LHCN-M2 (cell line): ENCODE measurements at regions not wholly inside any gene's neighbourhood (a gene's known extent, or its start where the extent isn't known, plus 50 kb on each side); places are given as distances from the start of the nearest gene placed in this dataset.

Source experiments
- DNase-seq: peaks from one replicate; pipeline ENCODE4 v3.0.0-alpha.2; 2012; ENCODE audit warnings: low read depth

- DNase-seq = no peak
Observed at GRCh38 chr3:77967621-77968020, 927.7 kb downstream of the ROBO2 start.

- DNase-seq = no peak
Observed at GRCh38 chr3:77976079-77976478, 936.2 kb downstream of the ROBO2 start.

DNA sequence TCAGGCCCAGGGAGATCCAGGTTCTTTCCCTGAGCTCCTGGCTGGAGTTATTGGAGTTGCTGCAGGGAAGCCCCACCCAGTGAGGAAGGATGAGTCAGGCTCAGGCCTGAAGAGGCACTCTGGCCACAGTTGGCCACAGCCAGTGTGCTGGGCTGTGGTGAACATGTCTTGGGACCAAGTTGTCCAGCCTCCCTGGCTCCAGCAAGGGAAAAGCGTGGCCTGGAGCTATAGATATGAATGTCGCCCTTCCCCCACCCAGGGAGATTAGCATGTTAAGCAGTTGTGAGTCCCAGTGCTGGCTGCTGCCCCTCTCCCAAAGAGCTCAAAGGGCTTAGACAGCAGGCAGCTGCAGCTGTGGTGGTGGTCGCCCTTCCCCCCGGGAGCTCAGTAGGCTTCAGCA, 963.2 kb downstream of the ROBO2 start:
- no peak for DNase-seq

DNA sequence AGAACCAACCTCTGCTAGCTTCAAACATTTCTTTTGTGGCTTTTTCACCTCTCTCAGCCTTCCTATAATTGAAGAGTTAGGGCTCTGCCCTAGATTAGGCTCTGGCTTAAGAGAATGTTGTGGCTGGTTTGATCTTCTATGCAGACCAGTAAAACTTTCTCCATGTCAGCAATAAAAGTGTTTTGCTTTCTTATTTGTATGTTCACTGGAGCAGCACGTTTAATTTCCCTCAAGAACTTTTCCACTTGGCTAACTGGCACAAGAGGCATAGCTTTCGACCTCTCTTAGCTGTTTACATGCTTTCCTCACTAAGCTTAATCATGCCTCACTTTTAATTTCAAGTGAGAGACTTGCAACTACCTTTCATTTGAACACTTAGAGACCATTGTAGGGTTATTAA, 964.7 kb downstream of the ROBO2 start:
- DNase-seq = no peak

GRCh38 chr3:78013653-78014052, 973.8 kb downstream of the ROBO2 start:
- DNase-seq = no peak

DNA sequence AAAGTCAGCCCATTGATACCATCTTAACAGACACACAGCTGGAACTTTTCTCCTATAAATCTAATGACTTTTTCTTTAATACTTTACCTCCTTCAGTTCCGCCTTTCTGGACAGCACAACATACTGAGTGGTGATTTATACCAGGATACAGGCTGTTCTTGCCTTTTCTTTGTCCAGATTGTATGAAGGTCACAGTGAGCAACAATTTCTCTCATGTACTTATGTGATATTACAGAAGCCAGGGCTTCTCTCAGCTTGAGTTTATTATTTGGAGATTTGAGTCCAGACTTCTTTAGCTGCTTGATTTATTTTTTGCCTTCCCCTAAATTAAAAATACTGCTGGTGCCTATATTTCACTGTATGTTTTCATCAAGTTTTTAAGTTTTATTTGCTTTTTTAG, 976.0 kb downstream of the ROBO2 start:
- no peak for DNase-seq

- no peak for DNase-seq
Observed at GRCh38 chr3:78021710-78022109, 981.8 kb downstream of the ROBO2 start.

- no peak for DNase-seq
Observed at GRCh38 chr3:78022232-78022631, 982.3 kb downstream of the ROBO2 start.

DNA sequence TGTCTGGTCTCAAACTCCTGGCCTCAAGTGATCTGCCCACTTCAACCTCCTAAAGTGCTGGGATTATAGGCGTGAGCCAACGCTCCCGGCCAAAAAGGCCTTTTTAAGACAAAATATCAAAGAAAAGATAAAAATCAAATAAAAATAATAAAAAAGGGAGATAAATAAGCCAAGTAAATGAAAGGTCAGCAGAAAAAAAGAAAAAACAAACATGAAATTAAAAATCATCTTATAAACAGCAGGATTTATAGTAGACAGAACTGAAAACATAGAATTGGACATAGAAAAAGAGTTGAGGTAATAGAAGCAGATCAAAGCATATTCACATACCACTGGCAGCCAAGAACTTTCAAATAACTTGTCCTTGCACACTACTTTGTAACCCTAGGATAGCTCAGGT, 983.4 kb downstream of the ROBO2 start:
- DNase-seq = no peak

DNA sequence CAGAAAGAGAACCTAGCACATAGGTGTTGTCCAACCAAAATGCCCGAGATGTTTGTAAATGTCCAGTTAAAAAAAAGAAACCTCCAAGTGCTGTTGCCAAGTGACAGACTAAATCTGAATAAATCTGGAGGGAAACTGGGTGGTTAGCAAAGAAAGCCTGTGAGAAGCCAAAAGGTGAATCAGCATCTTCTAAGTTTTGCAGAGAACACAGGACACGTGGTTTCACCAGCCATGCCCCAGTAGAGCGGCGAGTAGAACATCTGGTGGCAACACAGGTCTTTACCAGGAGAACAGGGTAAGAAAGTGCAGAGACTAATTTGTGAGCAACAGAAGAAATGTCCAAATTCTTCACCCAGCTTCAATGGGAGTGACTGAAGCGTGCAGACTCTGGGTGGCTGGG, 986.0 kb downstream of the ROBO2 start:
- no peak for DNase-seq

DNA sequence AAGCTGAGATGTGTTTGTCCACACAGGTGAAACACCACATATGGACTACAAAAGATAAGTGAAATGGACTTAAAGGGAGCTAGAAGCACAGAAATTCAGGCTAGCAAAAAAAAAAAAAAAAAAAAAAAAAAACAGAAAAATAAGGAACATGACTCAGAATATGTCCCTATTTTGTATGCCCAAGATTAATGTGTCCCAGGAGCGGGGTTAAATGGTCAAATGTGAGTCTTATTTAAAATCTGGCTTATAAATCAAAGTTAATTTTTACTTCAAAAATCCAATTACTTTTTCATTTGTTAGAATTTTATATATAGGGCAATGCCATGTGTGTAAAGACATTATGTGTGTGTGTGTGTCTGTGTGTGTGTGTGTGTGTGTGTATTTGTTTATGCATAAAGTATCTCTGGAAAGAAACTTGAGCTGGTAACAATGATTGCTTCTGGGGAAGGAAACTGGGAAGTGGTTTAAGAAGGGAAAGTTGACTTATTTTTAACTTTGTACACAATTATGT, 986.5 kb downstream of the ROBO2 start:
- DNase-seq = no peak

DNA sequence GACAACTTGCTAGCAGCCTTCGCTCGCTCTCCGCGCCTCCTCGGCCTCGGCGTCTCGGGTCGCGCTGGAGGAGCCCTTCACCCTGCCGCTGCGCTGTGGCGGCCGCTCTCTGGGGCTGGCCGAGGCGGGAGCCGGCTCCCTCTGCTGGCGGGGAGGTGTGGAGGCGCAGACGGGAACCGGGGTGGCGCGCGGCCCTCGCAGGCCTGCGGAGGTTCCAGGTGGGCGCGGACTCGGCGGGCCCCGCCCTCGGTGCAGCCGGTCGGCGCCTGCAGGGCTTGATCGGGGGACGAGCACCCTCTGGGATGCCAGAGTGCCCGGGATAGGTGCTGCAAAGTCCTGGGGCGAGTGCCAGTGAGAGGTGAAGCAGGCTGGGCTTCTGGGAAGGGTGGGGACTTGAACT, 989.9 kb downstream of the ROBO2 start:
- no peak for DNase-seq

GRCh38 chr3:78035131-78035641, 995.3 kb downstream of the ROBO2 start:
- DNase-seq = no peak

- DNase-seq = no peak
Observed at GRCh38 chr3:78041486-78041885, 1001.6 kb downstream of the ROBO2 start.

DNA sequence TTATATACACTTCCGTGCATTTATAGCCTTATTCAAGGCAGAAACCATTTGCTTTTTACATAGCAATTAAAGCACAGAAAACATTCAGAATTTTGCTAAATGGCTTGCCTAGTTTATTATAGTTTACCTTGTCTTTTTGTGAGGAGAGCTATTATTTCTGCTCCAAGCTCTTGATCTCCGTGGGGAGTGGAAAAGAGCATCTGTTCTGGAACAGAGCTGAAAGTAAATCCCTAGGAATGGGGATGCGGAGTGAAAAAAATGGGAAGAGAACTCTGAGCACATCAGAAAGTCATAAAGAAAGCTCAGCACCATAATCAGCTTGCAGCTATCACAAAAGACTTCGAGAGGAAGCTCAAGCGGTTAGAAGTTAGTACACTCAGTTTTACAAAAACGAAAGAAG, 1006.7 kb downstream of the ROBO2 start:
- no peak for DNase-seq

- DNase-seq = no peak
Observed at GRCh38 chr3:78048698-78049097, 1008.8 kb downstream of the ROBO2 start.

DNA sequence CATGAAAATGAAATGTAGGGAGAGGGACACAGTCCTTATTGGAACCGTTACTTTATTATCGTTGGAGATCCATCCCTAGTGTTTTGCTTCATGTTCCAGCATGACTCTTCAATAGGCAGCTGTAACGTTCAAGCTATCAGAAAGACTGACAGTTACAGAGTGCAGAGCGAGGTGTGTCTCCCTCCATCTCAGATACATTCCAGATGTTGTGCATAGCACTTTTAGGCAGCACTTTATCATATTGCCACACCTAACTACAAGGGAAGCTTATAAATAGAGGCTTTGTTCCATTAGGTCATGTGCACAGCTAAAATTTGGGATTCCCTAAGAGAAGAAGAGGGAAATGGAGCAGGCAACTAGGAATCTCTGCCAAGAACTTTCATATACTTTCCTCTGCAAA, 1009.6 kb downstream of the ROBO2 start:
- no peak for DNase-seq

- no peak for DNase-seq
Observed at GRCh38 chr3:78050276-78051065, 1010.6 kb downstream of the ROBO2 start.

GRCh38 chr3:78052746-78053145, 1012.8 kb downstream of the ROBO2 start:
- DNase-seq = no peak

- DNase-seq = no peak
Observed at GRCh38 chr3:78066287-78066686, 1026.4 kb downstream of the ROBO2 start.

- no peak for DNase-seq
Observed at GRCh38 chr3:78070188-78070587, 1030.3 kb downstream of the ROBO2 start.

DNA sequence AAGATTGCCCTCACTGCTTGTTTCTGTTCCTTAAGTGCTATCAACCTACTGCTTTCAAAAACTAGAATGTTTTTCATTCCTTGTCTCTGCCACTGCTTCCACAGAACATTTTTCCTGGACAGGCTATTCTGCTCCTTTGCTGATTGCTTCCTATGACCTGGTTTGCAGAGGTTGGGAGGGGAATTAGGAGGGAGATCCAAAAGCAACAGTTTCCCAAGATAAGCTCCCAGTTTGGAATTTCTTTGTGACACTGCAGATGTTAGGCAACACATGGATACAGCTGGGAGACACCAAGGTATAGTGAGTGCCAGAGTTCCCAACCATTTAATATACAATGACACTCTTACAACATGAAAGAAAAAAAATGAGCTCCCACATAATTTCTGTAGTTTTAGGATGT, 1036.5 kb downstream of the ROBO2 start:
- DNase-seq = no peak

DNA sequence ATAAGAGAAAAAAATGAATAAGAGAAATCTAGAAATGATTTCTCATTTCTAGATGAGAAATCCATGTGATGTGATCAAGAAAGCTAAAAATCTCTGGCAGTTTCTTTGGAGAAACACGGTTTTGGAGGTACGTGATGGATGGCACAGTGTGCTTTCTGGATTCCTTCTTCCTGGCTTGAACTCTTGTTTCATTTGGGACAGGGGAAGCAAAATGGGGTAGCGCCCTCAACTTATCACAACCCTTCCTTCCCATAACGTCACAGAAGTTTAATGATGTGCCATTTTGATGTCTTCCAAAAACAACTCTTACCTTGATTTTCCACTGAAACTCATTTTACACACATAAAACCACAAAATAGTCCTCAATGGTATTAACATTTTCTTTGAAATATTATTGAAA, 1037.3 kb downstream of the ROBO2 start:
- DNase-seq = no peak

GRCh38 chr3:78077842-78078241, 1037.9 kb downstream of the ROBO2 start:
- DNase-seq = no peak
